Spleen (tissue), 7 donors: ENCODE measurements at regions not wholly inside any gene's neighbourhood (a gene's known extent, or its start where the extent isn't known, plus 50 kb on each side); places are given as distances from the start of the nearest gene placed in this dataset.

ENCODE experiments used
- CTCF ChIP-seq, 11 experiments: fragments of 200-600 bp in 7 of 11; fragments of 450-650 bp in 4 of 11; sonication (generic) in 4 of 11; IDR thresholded peaks in 8 of 11; conservative IDR thresholded peaks in 3 of 11; 1 replicate in 7 of 11; 2 replicates in 4 of 11; pipeline versions ENCODE4 v1.4.0 to v1.8.0; 2016 to 2021; ENCODE audit warnings: antibody characterized with exemption in 11 of 11, inconsistent platforms in 4 of 11, mild to moderate bottlenecking in 1 of 11
- POLR2A ChIP-seq, 3 donors: fragments of 450-650 bp; IDR thresholded peaks; one replicate each; pipeline ENCODE4 v1.5.1; 2017; ENCODE audit warnings: antibody characterized with exemption in 3 of 3, mild to moderate bottlenecking in 1 of 3
- donor health status: DM: no; HTN: no; CAD: no; lungs with moderate emphysema.
- donor health status: DM: no; HTN: no; CAD: no.
- donor health status: DM: no; HTN: no; CAD: no.

DNA sequence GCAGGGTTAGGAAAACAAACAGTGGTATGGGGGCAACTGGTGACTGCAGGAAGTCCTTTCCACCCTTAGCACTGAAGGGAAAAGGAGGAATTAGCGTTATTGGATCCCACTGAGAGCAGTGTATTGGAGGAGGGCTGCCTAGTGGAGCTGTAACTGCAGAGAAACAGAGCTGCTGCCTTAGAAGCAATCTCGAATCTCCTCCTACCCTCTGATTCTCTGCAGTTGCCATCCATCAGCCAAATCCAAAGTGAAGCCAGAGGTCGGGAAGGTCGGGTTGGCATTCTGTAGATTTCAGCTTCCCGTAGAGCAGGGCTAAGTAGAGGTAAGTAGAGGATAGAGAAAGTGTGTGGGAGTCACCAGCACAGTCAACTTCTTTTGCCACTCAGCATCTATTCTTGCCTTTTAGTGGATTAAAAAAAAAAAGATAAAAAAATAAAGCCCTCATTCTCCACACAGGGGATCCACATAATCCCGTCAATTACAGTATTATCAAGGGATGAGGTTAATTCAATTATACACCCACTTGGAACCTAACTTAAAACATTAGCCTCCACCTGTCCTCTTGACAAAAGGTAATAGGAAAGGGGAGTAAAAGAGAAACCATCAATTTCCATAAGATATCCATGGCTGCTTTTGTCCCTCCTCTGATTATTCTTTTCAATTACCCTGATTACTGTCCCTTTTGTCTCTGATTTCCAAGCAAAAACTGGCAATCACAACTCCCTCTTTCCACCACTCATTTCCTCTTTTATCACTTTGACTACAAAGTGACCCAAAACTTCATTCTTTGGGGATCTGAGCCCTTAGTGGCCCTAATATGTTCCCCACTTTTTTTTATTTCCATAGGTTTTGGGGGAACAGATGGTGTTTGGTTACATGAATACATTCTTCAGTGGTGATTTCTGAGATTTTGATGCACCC, 234.7 kb downstream of the RBM26 start:
- no peak for TF ChIP-seq CTCF (IDR thresholded peaks at IDR 0.05 in 8 of 11, conservative IDR thresholded peaks at IDR 0.05 in 3 of 11)
- TF ChIP-seq POLR2A (IDR thresholded peaks at IDR 0.05), result no peak
